Esophagus squamous epithelium (tissue), 4 donors: ENCODE measurements at regions not wholly inside any gene's neighbourhood (a gene's known extent, or its start where the extent isn't known, plus 50 kb on each side); places are given as distances from the start of the nearest gene placed in this dataset.

ENCODE experiments used
- CTCF ChIP-seq, 6 experiments: fragments of 450-650 bp in 4 of 6; fragments of 200-600 bp in 2 of 6; sonication (generic) in 2 of 6; IDR thresholded peaks; one replicate each; pipeline ENCODE4 v1.5.1; 2016 to 2019; ENCODE audit warnings: antibody characterized with exemption in 6 of 6, mild to moderate bottlenecking in 4 of 6, moderate library complexity in 4 of 6
- POLR2A ChIP-seq, 4 donors: fragments of 450-650 bp; IDR thresholded peaks; one replicate each; pipeline ENCODE4 v1.6.1; 2017; ENCODE audit warnings: antibody characterized with exemption in 4 of 4, mild to moderate bottlenecking in 4 of 4, moderate library complexity in 3 of 4

DNA sequence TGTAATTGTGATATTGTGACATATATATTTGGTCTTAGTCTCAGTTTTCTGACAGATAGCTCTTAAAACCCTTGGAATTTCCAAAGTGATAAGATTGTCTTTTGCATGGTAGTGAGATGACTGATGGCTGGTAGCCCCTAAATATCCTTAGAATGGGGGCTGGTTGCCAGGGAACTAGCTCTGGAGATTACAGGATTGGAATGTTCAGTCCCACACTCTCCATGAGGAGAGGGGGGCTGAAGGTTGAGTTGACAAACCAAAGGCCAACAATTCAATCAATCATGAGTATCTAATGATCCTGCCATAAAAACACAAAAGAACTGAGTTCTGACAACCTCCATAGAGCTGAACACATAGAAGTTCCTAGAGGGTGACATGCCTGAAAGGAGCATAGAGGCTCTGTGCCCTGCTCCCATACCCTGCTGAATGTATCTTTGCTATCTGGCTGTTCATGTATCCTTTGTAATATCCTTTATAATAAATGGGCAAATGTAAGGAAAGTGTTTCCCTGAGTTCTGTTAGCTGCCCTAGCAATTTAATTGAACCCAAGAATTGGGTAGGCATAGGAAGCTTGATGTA, 1680.3 kb upstream of the PIK3C3 start:
- TF ChIP-seq CTCF (IDR thresholded peaks at IDR 0.05): no peak
- TF ChIP-seq POLR2A (IDR thresholded peaks at IDR 0.05): no peak
